Endothelial cell of umbilical vein (primary cell): ENCODE measurements at regions not wholly inside any gene's neighbourhood (a gene's known extent, or its start where the extent isn't known, plus 50 kb on each side); places are given as distances from the start of the nearest gene placed in this dataset.

ENCODE experiments used
- BruUV-seq: library from RNA; stranded (reverse); fragments of 400-500 nt; replicated peaks from 2 replicates; lab custom pipeline; 2021; lab: Mats Ljungman, UMichigan
- CTCF ChIA-PET: fragments of 300-600, 350-600 bp; sonication (Branson Sonifier 250); formaldehyde crosslinking; loops from one replicate; lab custom pipeline; 2021; ENCODE audit warnings: antibody characterized with exemption, inconsistent platforms; lab: Charles Lee
- POLR2A ChIA-PET: fragments of 300-600, 350-600 bp; sonication (Branson Sonifier 250); formaldehyde crosslinking; loops from one replicate; lab custom pipeline; 2021; ENCODE audit warnings: antibody characterized with exemption, inconsistent platforms; lab: Charles Lee
- DNase-seq: peaks from one replicate; pipeline ENCODE4 v3.0.0-alpha.2; 2011; ENCODE audit warnings: low read depth, low spot score
- FAIRE-seq: peaks from 2 replicates; lab custom pipeline; 2011; peaks lifted over from hg19 to GRCh38; lab: Jason Lieb, UNC
- H2AFZ ChIP-seq: 2 replicates; pipeline ENCODE4 v1.6.0; 2012; ENCODE audit warnings: low read depth, low read length, control low read depth, inconsistent platforms
- H3K27ac ChIP-seq: 2 replicates; pipeline ENCODE4 v1.5.1; 2011; ENCODE audit warnings: low read depth, mild to moderate bottlenecking, control low read depth, low read length, moderate library complexity; ENCODE audit not compliant: insufficient read depth
- H3K27me3 ChIP-seq, 2 experiments: 2 replicates each; pipeline versions ENCODE4 v1.6.0 to v1.6.1; 2011; ENCODE audit warnings: low read length in 2 of 2, mixed read lengths in 1 of 2; ENCODE audit not compliant: control insufficient read depth in 2 of 2, insufficient read depth in 2 of 2
- H3K36me3 ChIP-seq, 2 experiments: 2 replicates in 1 of 2; 3 replicates in 1 of 2; pipeline ENCODE4 v1.5.1; 2011; ENCODE audit warnings: low read length in 2 of 2, mild to moderate bottlenecking in 1 of 2, moderate library complexity in 1 of 2; ENCODE audit not compliant: control insufficient read depth in 2 of 2, insufficient read depth in 2 of 2; ENCODE audit errors: extremely low read depth in 1 of 2
- H3K4me1 ChIP-seq: 3 replicates; pipeline ENCODE4 v1.5.1; 2011; ENCODE audit warnings: mild to moderate bottlenecking, low read length; ENCODE audit not compliant: control insufficient read depth, insufficient read depth; ENCODE audit errors: extremely low read depth
- H3K4me2 ChIP-seq: 2 replicates; pipeline ENCODE4 v1.6.1; 2011; ENCODE audit warnings: low read length, control low read depth, mixed read lengths; ENCODE audit not compliant: insufficient read depth
- H3K4me3 ChIP-seq, 3 experiments: fragments of 200-600 bp in 1 of 3; sonication (generic), shearing (Covaris generic) in 1 of 3; replicated peaks in 1 of 3; 2 replicates each; pipeline ENCODE4 v1.5.1; 2011 to 2016; ENCODE audit warnings: control low read depth in 3 of 3, low read length in 3 of 3, mild to moderate bottlenecking in 2 of 3, inconsistent platforms in 1 of 3, low read depth in 1 of 3, moderate library complexity in 1 of 3; ENCODE audit not compliant: insufficient read depth in 1 of 3
- H3K79me2 ChIP-seq: 2 replicates; pipeline ENCODE4 v1.6.0; 2012; ENCODE audit warnings: low read length, inconsistent platforms; ENCODE audit not compliant: control insufficient read depth, insufficient read depth
- H3K9ac ChIP-seq: replicated peaks from 2 replicates; pipeline ENCODE3; 2011; ENCODE audit warnings: low read length, control low read depth; ENCODE audit not compliant: insufficient read depth; ENCODE audit errors: extremely low read depth
- H3K9me1 ChIP-seq: replicated peaks from 3 replicates; pipeline ENCODE4 v1.6.0; 2011; ENCODE audit warnings: mild to moderate bottlenecking, low read length; ENCODE audit not compliant: control insufficient read depth, insufficient read depth; ENCODE audit errors: extremely low read depth
- H3K9me3 ChIP-seq: replicated peaks from 2 replicates; pipeline ENCODE4 v1.5.1; 2012; ENCODE audit warnings: low read length, inconsistent platforms; ENCODE audit not compliant: control insufficient read depth, insufficient read depth
- H4K20me1 ChIP-seq: replicated peaks from 2 replicates; pipeline ENCODE3; 2011; ENCODE audit warnings: mild to moderate bottlenecking, low read length; ENCODE audit not compliant: control insufficient read depth, insufficient read depth; ENCODE audit errors: extremely low read depth
- CTCF ChIP-seq, 2 donors: IDR thresholded peaks; 1 replicate in 1 of 2; 2 replicates in 1 of 2; pipeline ENCODE4 v1.5.1; 2011; ENCODE audit warnings: low read length in 2 of 2, mild to moderate bottlenecking in 2 of 2, moderate library complexity in 2 of 2, control low read depth in 1 of 2, inconsistent platforms in 1 of 2, low read depth in 1 of 2; ENCODE audit not compliant: insufficient read depth in 1 of 2; ENCODE audit errors: extremely low read depth in 1 of 2
- EZH2 ChIP-seq: IDR thresholded peaks from 2 replicates; pipeline ENCODE4 v1.6.1; 2012; ENCODE audit warnings: borderline replicate concordance, low read depth, mild to moderate bottlenecking, moderate library complexity, low read length, inconsistent platforms; ENCODE audit not compliant: severe bottlenecking
- FOS ChIP-seq: IDR thresholded peaks from 2 replicates; pipeline ENCODE4 v1.6.1; 2011; ENCODE audit warnings: mild to moderate bottlenecking, low read length, moderate library complexity, borderline replicate concordance; ENCODE audit not compliant: insufficient read depth
- GATA2 ChIP-seq: IDR thresholded peaks from 2 replicates; pipeline ENCODE4 v1.7.0; 2011; ENCODE audit warnings: low read depth, mild to moderate bottlenecking, moderate library complexity, mixed read lengths, low read length; ENCODE audit not compliant: insufficient read length, insufficient read depth
- JUN ChIP-seq: IDR thresholded peaks from 2 replicates; pipeline ENCODE4 v1.6.1; 2011; ENCODE audit warnings: borderline replicate concordance, low read depth; ENCODE audit not compliant: insufficient read length, insufficient read depth
- MAX ChIP-seq: IDR thresholded peaks from 2 replicates; pipeline ENCODE4 v1.6.1; 2011; ENCODE audit not compliant: insufficient read depth, insufficient read length
- MYC ChIP-seq: IDR thresholded peaks from one replicate; pipeline ENCODE4 v1.6.1; 2011; ENCODE audit warnings: mild to moderate bottlenecking, low read depth, low read length
- POLR2A ChIP-seq: IDR thresholded peaks from 2 replicates; pipeline ENCODE4 v1.6.1; 2012; ENCODE audit warnings: low read depth, mild to moderate bottlenecking, control low read depth, low read length
- POLR2AphosphoS5 ChIP-seq: IDR thresholded peaks from 2 replicates; pipeline ENCODE4 v1.6.1; 2012; ENCODE audit warnings: low read depth, mild to moderate bottlenecking, control low read depth, low read length, moderate library complexity; ENCODE audit not compliant: insufficient read depth
- dilution Hi-C: fragments of 300-500 bp; cut with MboI; formaldehyde crosslinking; loops from one replicate; pipeline ENCODE4 v1.15.0; 2019; ENCODE audit warnings: low sequenced_read_pairs; ENCODE audit not compliant: extremely low pct_ligation_motif_present
- intact Hi-C: fragments of 100-400 bp; cut with micrococcal nuclease; formaldehyde crosslinking; loops from one replicate; pipeline ENCODE4 v1.10.0; 2022

- Histone ChIP-seq H3K79me2 (no peaks in the 10 kb centered on the region), H3K9me3 (no peaks in the 10 kb centered on the region), H2AFZ (no peak overlapping the region), H4K20me1 (no peaks in the 10 kb centered on the region), H3K36me3 (no peaks in the 10 kb centered on the region), H3K9ac (no peak overlapping the region), H3K27ac (no peak overlapping the region), H3K4me3 (no peak overlapping the region), H3K4me2 (no peak overlapping the region), H3K4me1 (no peaks in the 10 kb centered on the region), H3K9me1 (no peaks in the 10 kb centered on the region), H3K27me3 (no peaks in the 10 kb centered on the region)
- CTCF ChIA-PET = no interaction called here
- TF ChIP-seq JUN = no peak
- no peak for TF ChIP-seq GATA2
- TF ChIP-seq FOS = no peak
- no peak for TF ChIP-seq POLR2A
- no peak for TF ChIP-seq EZH2
- TF ChIP-seq MYC = no peak
- POLR2A ChIA-PET = no interaction called here
- dilution Hi-C loops = no loop called here
- FAIRE-seq (no peak), DNase-seq (no peak)
- intact Hi-C loops = no loop called here
- BruUV-seq = no TSS peak
Observed at GRCh38 chr4:31392923-31393322, 672.8 kb downstream of the PCDH7 start.

- BruUV-seq = no TSS peak
- Histone ChIP-seq H3K9me3 (no peaks in the 10 kb centered on the region), H3K4me1 (no peaks in the 10 kb centered on the region), H3K27ac (no peak overlapping the region), H4K20me1 (no peaks in the 10 kb centered on the region), H3K27me3 (no peaks in the 10 kb centered on the region), H3K4me2 (no peak overlapping the region), H3K9ac (no peak overlapping the region), H3K9me1 (no peaks in the 10 kb centered on the region), H2AFZ (no peak overlapping the region), H3K36me3 (no peaks in the 10 kb centered on the region), H3K4me3 (no peak overlapping the region), H3K79me2 (no peaks in the 10 kb centered on the region)
- DNase-seq (no peak), FAIRE-seq (no peak)
- dilution Hi-C loops = no loop called here
- TF ChIP-seq EZH2 = no peak
- no peak for TF ChIP-seq FOS
- no peak for TF ChIP-seq MAX
- no peak for TF ChIP-seq MYC
- TF ChIP-seq CTCF (IDR thresholded peaks at IDR 0.05; ENCODE audit: extremely low read depth in 1 of 2, insufficient read depth in 1 of 2, low read depth in 1 of 2, low read length in 2 of 2) = no peak
- TF ChIP-seq POLR2A = no peak
- no peak for TF ChIP-seq JUN
- no peak for TF ChIP-seq POLR2AphosphoS5
- no peak for TF ChIP-seq GATA2
- ChIA-PET CTCF (no interaction called here), POLR2A (no interaction called here)
- intact Hi-C loops = no loop called here
Observed at GRCh38 chr4:31408121-31408520, 688.0 kb downstream of the PCDH7 start.
